ENCODE measurements at regions not wholly inside any gene's neighbourhood (a gene's known extent, or its start where the extent isn't known, plus 50 kb on each side); places are given as distances from the start of the nearest gene placed in this dataset.

DNA sequence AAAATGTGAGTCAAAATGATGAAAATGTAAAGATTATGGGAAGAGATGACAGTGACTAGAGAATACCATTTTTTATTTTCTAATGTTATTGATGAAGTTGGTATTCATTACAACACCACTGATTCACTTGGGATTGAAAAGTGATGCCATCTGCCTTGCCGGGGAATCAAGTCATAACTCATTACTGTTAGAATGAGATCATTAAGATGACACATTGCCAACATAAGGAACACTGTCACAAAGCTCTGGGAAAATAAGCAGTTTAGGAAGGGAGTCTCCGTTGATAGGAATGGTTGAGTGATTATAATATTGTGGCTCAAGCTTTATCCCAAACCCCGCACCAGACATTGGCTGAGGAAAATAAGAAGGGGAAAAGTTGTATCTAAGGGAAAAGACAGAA is 121.5 kb upstream of the PLPP4 start:
- no peak overlapping the region for H4K91ac ChIP-seq (ENCODE audit: insufficient read length, low read depth, low read length)
- Mint-ChIP-seq H3K27me3 (ENCODE audit: low read depth) (peaks cover 2% of the 10 kb centered on the region; the same call in 1 of the 2 replicates), H3K36me3 (ENCODE audit: insufficient read depth in 1 of 3, low read depth in 3 of 3) (peaks cover 0 to 4% (median 0%) of the 10 kb centered on the region in 3 experiments; a peak in 2 of 7 replicates), H3K4me3 (no peak overlapping the region), H3K4me1 (peaks cover 0 to 2% of the 10 kb centered on the region in 2 experiments; a peak in 1 of 4 replicates), H3K9me3 (peaks cover 0 to 3% of the 10 kb centered on the region in 2 experiments; a peak in 2 of 5 replicates), H3K27ac (no peak overlapping the region)
- no peaks in the 10 kb centered on the region for H4K20me1 ChIP-seq (ENCODE audit: control insufficient read depth, insufficient read depth, insufficient read length)
- no peaks in the 10 kb centered on the region for H3K79me1 ChIP-seq (ENCODE audit: insufficient read depth, low read depth, low read length, poor library complexity, severe bottlenecking)
- no peak overlapping the region for H3K18ac ChIP-seq (ENCODE audit: insufficient read length, low read depth, low read length)
- no peak overlapping the region for H2AFZ ChIP-seq (ENCODE audit: low read length)
- H3K14ac ChIP-seq (ENCODE audit: insufficient read depth, low read length): no peak overlapping the region
- no peak overlapping the region for H2BK12ac ChIP-seq (ENCODE audit: insufficient read length, low read depth, low read length)
- H4K8ac ChIP-seq (replicated peaks; ENCODE audit: insufficient read length, low read depth, low read length): no peak overlapping the region
- H3K4ac ChIP-seq (ENCODE audit: low read depth, low read length): no peak overlapping the region
- no peak overlapping the region for H2AK5ac ChIP-seq (ENCODE audit: insufficient read length, low read length)
- no peak overlapping the region for H3K4me2 ChIP-seq (ENCODE audit: insufficient read depth, insufficient read length, low read length)
- no peak overlapping the region for H2BK5ac ChIP-seq (ENCODE audit: insufficient read length, low read length)
- no peak overlapping the region for H3K56ac ChIP-seq (ENCODE audit: insufficient read length, low read depth, low read length)
- H2BK20ac ChIP-seq (ENCODE audit: low read depth, low read length, poor library complexity, severe bottlenecking): no peak overlapping the region
- no peak overlapping the region for H4K5ac ChIP-seq (ENCODE audit: insufficient read length, low read depth, low read length)
- no peaks in the 10 kb centered on the region for H3K79me2 ChIP-seq (ENCODE audit: insufficient read depth, low read length)
- no peak overlapping the region for H3K27ac ChIP-seq (ENCODE audit: insufficient read length, low read depth, low read length)
- H3K9me3 ChIP-seq (ENCODE audit: control insufficient read depth, low read depth, low read length): no peaks in the 10 kb centered on the region
- H3K4me1 ChIP-seq (ENCODE audit: insufficient read depth, low read length): no peaks in the 10 kb centered on the region
- no peak for DNase-seq
- H3T11ph ChIP-seq (ENCODE audit: low read length): no peak overlapping the region
- no peaks in the 10 kb centered on the region for H3K27me3 ChIP-seq (ENCODE audit: insufficient read depth, low read length)
- H3K9ac ChIP-seq (ENCODE audit: extremely low read depth, insufficient read length, low read length): no peak overlapping the region
- H3K23ac ChIP-seq (ENCODE audit: insufficient read length, low read depth, low read length): no peak overlapping the region
- no peaks in the 10 kb centered on the region for H3K23me2 ChIP-seq (ENCODE audit: insufficient read length, low read depth, low read length, poor library complexity, severe bottlenecking)
- no peak overlapping the region for H2BK15ac ChIP-seq (ENCODE audit: low read depth, low read length)
- no CpG with 5 or more reads among the region's 3 CpGs for WGBS (ENCODE audit: extremely low coverage, insufficient read length, low lambda C conversion rate)
- TF ChIP-seq, protein P1, sequence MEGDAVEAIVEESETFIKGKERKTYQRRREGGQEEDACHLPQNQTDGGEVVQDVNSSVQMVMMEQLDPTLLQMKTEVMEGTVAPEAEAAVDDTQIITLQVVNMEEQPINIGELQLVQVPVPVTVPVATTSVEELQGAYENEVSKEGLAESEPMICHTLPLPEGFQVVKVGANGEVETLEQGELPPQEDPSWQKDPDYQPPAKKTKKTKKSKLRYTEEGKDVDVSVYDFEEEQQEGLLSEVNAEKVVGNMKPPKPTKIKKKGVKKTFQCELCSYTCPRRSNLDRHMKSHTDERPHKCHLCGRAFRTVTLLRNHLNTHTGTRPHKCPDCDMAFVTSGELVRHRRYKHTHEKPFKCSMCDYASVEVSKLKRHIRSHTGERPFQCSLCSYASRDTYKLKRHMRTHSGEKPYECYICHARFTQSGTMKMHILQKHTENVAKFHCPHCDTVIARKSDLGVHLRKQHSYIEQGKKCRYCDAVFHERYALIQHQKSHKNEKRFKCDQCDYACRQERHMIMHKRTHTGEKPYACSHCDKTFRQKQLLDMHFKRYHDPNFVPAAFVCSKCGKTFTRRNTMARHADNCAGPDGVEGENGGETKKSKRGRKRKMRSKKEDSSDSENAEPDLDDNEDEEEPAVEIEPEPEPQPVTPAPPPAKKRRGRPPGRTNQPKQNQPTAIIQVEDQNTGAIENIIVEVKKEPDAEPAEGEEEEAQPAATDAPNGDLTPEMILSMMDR (conservative IDR thresholded peaks at IDR 0.05): no peak
- H2BK120ac ChIP-seq (ENCODE audit: low read depth, low read length, poor library complexity, severe bottlenecking): no peak overlapping the region

Data from H9 (cell line).